GM12892 (cell line): ENCODE measurements at regions not wholly inside any gene's neighbourhood (a gene's known extent, or its start where the extent isn't known, plus 50 kb on each side); places are given as distances from the start of the nearest gene placed in this dataset.

Experiments used
- POLR2A ChIP-seq: IDR thresholded peaks from 2 replicates; pipeline ENCODE4 v1.6.1; 2011; ENCODE audit warnings: low read depth, low read length, control low read depth
- TAF1 ChIP-seq: IDR thresholded peaks from 2 replicates; pipeline ENCODE4 v1.6.1; 2011; ENCODE audit warnings: low read depth, mild to moderate bottlenecking, control low read depth, low read length, borderline replicate concordance

DNA sequence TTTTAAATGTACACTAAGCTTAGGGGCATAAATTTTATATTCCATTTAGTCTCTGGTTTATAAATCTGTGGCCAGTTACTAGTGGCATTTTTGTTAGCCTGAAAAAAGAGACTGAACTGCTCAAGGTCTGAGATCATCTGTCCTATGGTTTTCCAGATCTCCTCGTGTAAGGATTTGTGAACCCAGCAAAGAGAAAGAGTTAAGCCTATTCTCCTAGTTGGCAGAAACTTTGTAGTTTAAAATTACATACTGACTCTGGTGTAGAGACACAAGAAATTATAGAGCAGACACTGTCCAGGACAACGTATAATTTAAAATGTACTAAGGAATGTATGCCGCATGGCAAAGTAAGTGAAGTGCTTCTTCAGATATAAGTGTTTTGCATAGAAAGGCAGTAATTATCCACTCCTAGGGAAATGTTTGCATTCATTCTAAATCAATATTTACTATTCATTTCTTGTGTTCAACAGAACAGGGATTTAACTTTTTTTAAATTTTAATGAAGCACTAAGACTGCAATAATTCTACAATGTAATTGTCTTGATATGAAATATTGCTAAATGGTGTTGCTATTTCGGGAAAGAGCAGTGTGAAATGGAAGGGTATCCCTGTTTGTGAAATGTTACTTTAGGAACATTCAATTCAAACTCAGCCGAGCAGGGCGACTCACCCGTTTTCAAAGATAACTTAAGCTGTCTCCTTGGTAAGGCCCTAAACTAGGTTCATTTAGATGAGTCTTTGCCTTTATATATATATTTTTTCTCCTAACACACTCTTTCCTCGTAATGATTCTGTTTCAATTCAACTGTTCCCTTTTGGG is 508.4 kb upstream of the ZEB2 start:
- no peak for TF ChIP-seq POLR2A
- TF ChIP-seq TAF1, result no peak
